Neutrophil (primary cell): ENCODE measurements at regions not wholly inside any gene's neighbourhood (a gene's known extent, or its start where the extent isn't known, plus 50 kb on each side); places are given as distances from the start of the nearest gene placed in this dataset.

Experiments
- H3K27ac ChIP-seq: fragments of 200-600 bp; sonication (generic); 2 replicates; pipeline ENCODE4 v1.5.1; 2016; ENCODE audit warnings: mild to moderate bottlenecking, moderate library complexity
- H3K27me3 ChIP-seq: fragments of 200-600 bp; sonication (generic); 2 replicates; pipeline ENCODE4 v1.6.0; 2016; ENCODE audit warnings: mild to moderate bottlenecking
- H3K36me3 ChIP-seq: fragments of 200-600 bp; sonication (generic); 2 replicates; pipeline ENCODE4 v1.5.1; 2017
- H3K4me1 ChIP-seq, 2 experiments: fragments of 200-600 bp in 1 of 2; sonication (generic) in 1 of 2; 1 replicate in 1 of 2; 2 replicates in 1 of 2; pipeline versions ENCODE4 v1.5.1 to v1.6.1; 2013 to 2016; ENCODE audit warnings: low read depth in 1 of 2, low read length in 1 of 2, mild to moderate bottlenecking in 1 of 2, moderate library complexity in 1 of 2; ENCODE audit not compliant: control insufficient read depth in 1 of 2, insufficient read depth in 1 of 2
- H3K4me3 ChIP-seq, 2 experiments: fragments of 200-600 bp in 1 of 2; sonication (generic) in 1 of 2; 1 replicate in 1 of 2; 2 replicates in 1 of 2; pipeline ENCODE4 v1.5.1; 2013 to 2016; ENCODE audit warnings: low read depth in 1 of 2, low read length in 1 of 2, mild to moderate bottlenecking in 1 of 2, moderate library complexity in 1 of 2
- H3K9me3 ChIP-seq: fragments of 200-600 bp; sonication (generic); 2 replicates; pipeline ENCODE4 v1.5.1; 2016
- TF ChIP-seq, protein P1 (sequence below): fragments of 200-600 bp; sonication (generic); IDR thresholded peaks from 2 replicates; pipeline ENCODE4 v1.5.1; 2016; ENCODE audit warnings: antibody characterized with exemption

- H3K36me3 ChIP-seq = no peaks in the 10 kb centered on the region
- no peaks in the 10 kb centered on the region for H3K27me3 ChIP-seq
Measured at GRCh38 chr6:145270464-145270863, 464.9 kb downstream of the EPM2A start.

DNA sequence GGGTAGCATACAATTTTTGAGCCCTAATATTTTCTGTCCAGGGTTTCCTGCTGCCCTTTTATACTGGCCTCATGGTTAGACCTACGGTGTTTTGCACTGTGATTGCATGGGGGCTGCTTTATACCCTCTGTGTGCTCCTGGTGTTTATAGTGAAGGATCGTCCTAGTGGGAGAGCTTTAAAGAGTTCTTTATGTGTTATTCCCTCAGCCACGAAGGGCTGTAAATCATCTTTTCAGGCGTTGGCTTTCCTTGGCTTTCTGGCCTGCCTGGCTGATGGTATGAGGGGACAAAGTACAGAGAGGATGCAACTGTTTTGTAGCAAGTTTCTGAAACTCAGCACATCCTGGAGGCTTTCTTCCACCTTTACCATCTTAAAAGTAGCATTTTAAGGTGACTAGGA lies 464.3 kb downstream of the EPM2A start:
- H3K27me3 ChIP-seq = no peaks in the 10 kb centered on the region
- H3K27ac ChIP-seq = no peak overlapping the region
- H3K9me3 ChIP-seq = no peaks in the 10 kb centered on the region
- TF ChIP-seq, protein P1, sequence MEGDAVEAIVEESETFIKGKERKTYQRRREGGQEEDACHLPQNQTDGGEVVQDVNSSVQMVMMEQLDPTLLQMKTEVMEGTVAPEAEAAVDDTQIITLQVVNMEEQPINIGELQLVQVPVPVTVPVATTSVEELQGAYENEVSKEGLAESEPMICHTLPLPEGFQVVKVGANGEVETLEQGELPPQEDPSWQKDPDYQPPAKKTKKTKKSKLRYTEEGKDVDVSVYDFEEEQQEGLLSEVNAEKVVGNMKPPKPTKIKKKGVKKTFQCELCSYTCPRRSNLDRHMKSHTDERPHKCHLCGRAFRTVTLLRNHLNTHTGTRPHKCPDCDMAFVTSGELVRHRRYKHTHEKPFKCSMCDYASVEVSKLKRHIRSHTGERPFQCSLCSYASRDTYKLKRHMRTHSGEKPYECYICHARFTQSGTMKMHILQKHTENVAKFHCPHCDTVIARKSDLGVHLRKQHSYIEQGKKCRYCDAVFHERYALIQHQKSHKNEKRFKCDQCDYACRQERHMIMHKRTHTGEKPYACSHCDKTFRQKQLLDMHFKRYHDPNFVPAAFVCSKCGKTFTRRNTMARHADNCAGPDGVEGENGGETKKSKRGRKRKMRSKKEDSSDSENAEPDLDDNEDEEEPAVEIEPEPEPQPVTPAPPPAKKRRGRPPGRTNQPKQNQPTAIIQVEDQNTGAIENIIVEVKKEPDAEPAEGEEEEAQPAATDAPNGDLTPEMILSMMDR = no peak
- H3K4me1 ChIP-seq = no peaks in the 10 kb centered on the region
- no peak overlapping the region for H3K4me3 ChIP-seq
- no peaks in the 10 kb centered on the region for H3K36me3 ChIP-seq

More at GRCh38 chr6:145270464-145270863, 464.9 kb downstream of the EPM2A start:
- Histone ChIP-seq H3K9me3 (no peaks in the 10 kb centered on the region), H3K27ac (no peak overlapping the region), H3K4me3 (no peak overlapping the region), H3K4me1 (no peaks in the 10 kb centered on the region)
- TF ChIP-seq, protein P1 = no peak

GRCh38 chr6:145271577-145271976 lies 463.7 kb downstream of the EPM2A start:
- Histone ChIP-seq H3K36me3 (no peaks in the 10 kb centered on the region), H3K4me1 (no peaks in the 10 kb centered on the region), H3K9me3 (no peaks in the 10 kb centered on the region), H3K4me3 (no peak overlapping the region), H3K27ac (no peak overlapping the region), H3K27me3 (no peaks in the 10 kb centered on the region)
- TF ChIP-seq, protein P1 = no peak

DNA sequence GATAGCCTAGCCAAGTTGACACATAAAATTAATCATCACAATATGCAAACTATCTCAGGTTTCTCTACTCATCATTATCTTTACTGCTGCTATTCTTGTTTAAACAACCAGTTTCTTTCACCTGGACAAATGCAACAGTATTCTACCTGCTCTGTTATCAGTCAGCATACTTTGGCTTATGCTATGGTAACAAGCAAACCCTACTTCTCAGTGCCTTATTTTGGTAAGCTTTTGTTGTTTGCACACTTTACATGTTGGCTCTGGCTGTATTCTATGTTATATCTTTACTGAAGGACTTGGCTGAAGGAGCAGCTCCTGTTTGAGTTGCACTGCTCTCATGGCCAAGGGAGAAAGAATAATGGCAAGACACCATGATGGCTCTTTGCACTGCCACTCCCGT lies 463.1 kb downstream of the EPM2A start:
- Histone ChIP-seq H3K27ac (no peak overlapping the region), H3K27me3 (no peaks in the 10 kb centered on the region), H3K36me3 (no peaks in the 10 kb centered on the region), H3K9me3 (no peaks in the 10 kb centered on the region), H3K4me1 (no peaks in the 10 kb centered on the region), H3K4me3 (no peak overlapping the region)
- TF ChIP-seq, protein P1 = no peak

DNA sequence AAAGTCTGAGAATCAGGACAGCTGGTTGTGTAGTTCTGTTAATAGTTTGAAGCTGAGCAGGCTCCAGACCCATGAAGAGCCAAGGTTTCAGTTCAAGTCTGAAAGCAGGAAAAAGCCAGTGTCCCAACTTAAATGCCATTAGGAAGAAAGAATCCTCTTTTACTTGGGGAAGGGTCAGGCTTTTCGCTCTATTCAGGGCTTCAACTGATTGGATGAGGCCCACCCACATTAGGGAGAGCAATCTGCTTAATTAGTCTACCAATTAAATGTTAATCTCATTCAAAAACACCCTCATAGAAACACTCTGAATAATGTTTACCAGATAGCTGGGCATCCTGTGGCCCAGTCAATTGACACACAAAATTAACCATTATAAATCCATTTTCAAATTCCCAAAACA lies 462.2 kb downstream of the EPM2A start:
- H3K27ac ChIP-seq = no peak overlapping the region
- no peaks in the 10 kb centered on the region for H3K27me3 ChIP-seq
- H3K4me3 ChIP-seq = no peak overlapping the region
- no peaks in the 10 kb centered on the region for H3K4me1 ChIP-seq
- no peaks in the 10 kb centered on the region for H3K36me3 ChIP-seq
- TF ChIP-seq, protein P1 = no peak
- no peaks in the 10 kb centered on the region for H3K9me3 ChIP-seq

- no peaks in the 10 kb centered on the region for H3K9me3 ChIP-seq
- no peak overlapping the region for H3K4me3 ChIP-seq
- TF ChIP-seq, protein P1 = no peak
- H3K27ac ChIP-seq = no peak overlapping the region
- H3K27me3 ChIP-seq = no peaks in the 10 kb centered on the region
- no peaks in the 10 kb centered on the region for H3K4me1 ChIP-seq
- no peaks in the 10 kb centered on the region for H3K36me3 ChIP-seq
Measured at GRCh38 chr6:145274083-145274482, 461.2 kb downstream of the EPM2A start.
